ENCODE measurements at regions not wholly inside any gene's neighbourhood (a gene's known extent, or its start where the extent isn't known, plus 50 kb on each side); places are given as distances from the start of the nearest gene placed in this dataset.

- DNase-seq (ENCODE audit: low read depth), result no peak
- no peak overlapping the region for H3K4me3 ChIP-seq (ENCODE audit: low read length)
- TF ChIP-seq CTCF (conservative IDR thresholded peaks at IDR 0.05; ENCODE audit: low read length), result no peak
These were observed 106.5 kb upstream of the STOX2 start for GRCh38 chr4:183798301-183799253.

- H3K4me3 ChIP-seq (ENCODE audit: low read length), result no peak overlapping the region
- DNase-seq (ENCODE audit: low read depth), result no peak
- TF ChIP-seq CTCF (conservative IDR thresholded peaks at IDR 0.05; ENCODE audit: low read length), result no peak
These were observed 103.5 kb upstream of the STOX2 start for GRCh38 chr4:183801457-183802165.

- no peak for TF ChIP-seq CTCF (conservative IDR thresholded peaks at IDR 0.05; ENCODE audit: low read length)
- DNase-seq (ENCODE audit: low read depth), result no peak
- H3K4me3 ChIP-seq (ENCODE audit: low read length), result no peak overlapping the region
These were observed 98.8 kb upstream of the STOX2 start for GRCh38 chr4:183806341-183806740.

- TF ChIP-seq CTCF (conservative IDR thresholded peaks at IDR 0.05; ENCODE audit: low read length), result no peak
- no peak overlapping the region for H3K4me3 ChIP-seq (ENCODE audit: low read length)
- no peak for DNase-seq (ENCODE audit: low read depth)
These were observed 97.5 kb upstream of the STOX2 start for GRCh38 chr4:183807420-183808096.

- DNase-seq (ENCODE audit: low read depth), result no peak
- TF ChIP-seq CTCF (conservative IDR thresholded peaks at IDR 0.05; ENCODE audit: low read length), result no peak
- no peak overlapping the region for H3K4me3 ChIP-seq (ENCODE audit: low read length)
These were observed 97.0 kb upstream of the STOX2 start for GRCh38 chr4:183808097-183808456.

- H3K4me3 ChIP-seq (ENCODE audit: low read length), result no peak overlapping the region
- no peak for TF ChIP-seq CTCF (conservative IDR thresholded peaks at IDR 0.05; ENCODE audit: low read length)
These were observed 92.5 kb upstream of the STOX2 start for GRCh38 chr4:183812567-183812966.

More at GRCh38 chr4:183812567-183812966, 92.5 kb upstream of the STOX2 start:
- no peak for DNase-seq (ENCODE audit: low read depth)
